Hippocampal formation (tissue), 2 donors: ENCODE measurements at regions not wholly inside any gene's neighbourhood (a gene's known extent, or its start where the extent isn't known, plus 50 kb on each side); places are given as distances from the start of the nearest gene placed in this dataset.

Experiments used
- DNase-seq, 2 donors: peaks; one replicate each; lab custom pipeline; 2025; lab: John Stamatoyannopoulos, UW

DNA sequence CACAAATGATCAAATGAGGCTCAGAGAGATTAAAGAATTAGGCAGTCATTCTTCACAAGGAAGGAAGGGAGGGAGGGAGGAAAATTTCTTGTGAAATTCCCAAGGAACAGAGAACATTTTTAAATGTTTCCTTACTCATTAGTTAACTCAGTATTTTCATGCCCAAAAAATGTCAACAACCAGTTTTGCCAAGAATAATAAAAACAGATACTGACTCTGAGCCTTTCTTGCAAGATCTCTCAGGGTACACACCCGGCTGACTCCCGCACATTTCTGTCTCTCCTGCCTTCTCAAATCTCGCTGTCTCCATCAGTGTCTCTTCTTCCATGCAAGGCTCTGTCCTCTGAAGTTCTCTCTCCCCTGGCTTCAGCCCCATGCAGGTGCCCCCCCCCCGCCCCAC, 265.9 kb downstream of the TJP1 start:
- DNase-seq = no peak

DNA sequence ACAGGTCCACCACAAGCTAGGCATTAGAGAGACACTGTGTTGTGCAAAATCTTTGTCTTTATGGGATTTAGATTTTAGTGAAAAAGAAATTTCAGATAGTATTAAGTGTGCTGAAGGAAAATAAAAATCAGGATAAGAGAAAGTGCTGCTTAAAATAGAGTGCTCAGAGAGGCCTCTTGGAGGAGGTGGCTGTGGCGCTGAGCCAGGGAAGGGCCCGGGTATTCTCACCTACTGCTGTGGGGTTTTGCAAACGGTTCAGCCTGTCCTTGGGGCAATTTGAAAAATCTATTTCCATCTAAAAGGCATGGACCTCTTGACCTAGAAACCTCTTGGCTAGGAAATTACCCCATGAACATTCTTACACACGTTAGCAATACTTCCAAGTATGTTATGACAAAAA, 267.7 kb downstream of the TJP1 start:
- no peak for DNase-seq

DNA sequence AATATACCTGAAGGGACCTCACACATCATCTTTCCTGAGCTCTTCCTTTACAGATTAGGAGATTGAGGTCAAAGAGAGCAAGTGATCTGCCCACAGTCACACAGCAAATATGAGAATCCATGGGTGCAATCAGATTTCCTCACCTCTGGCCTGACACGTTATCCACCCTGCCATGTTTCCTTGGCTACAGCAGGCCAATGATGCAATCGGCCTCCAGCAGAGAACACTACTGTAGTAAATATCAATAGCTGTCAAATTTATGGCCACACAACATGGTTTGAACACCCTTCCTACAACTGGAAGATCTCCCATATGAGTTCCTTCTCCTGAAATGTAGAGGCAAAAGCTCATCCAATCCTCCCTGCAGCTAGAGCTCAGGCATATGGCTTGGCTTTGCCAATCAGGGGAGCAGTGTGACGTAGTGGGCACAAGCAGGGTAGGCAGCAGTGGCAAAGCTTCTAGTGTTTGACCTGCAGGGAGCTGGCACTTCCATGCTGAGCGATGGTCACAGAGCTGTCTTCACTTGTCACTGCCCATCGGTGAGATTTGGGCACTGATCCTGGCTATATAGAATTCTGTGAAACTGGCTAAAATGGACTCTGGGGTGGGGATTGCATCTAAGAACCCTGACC, 271.3 kb downstream of the TJP1 start:
- no peak for DNase-seq

DNA sequence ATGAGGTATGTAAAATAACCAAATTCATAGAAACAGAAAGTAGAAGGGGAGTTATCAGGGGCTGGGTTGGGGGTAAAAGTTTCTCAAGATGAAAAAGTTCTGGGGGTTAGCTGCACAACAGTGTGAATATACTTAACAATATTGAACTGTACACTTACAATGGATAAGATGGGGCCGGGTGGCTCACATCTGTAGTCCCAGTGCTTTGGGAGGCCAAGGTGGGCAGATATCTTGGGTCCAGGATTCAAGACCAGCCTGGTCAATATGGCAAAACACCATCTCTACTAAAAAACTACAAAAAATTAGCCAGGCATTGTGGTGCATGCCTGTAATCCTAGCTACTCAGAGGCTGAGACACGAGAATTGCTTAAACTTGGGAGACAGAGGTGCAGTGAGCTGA, 274.3 kb downstream of the TJP1 start:
- DNase-seq = no peak

DNA sequence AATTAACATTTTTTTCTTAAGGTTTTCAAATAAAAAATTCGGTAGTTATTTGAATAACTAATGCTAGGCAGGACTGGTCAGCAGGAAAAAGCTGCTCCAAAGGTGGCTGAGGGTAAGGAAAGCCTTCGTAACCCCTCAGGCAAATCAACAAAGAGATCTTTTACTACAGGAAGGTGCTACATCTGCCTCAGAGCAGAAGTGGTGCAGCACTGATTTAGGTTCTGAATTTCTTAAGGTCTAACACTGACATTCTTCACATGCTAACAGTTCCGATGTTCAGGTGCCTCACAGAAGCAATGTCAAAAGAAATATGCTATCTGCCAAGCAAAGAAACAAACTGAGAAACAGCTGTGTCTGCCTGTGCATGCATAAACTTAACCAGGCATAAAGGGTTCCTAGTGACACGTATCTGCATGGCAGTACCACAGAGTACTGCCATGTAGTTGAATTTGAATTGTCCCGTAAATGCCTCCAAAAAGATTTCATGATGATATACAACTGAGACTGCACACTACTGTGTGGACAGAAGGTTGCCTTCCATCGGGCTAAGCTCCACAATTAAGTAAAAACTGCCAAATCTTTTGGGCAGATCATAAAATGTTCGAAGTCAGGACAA, 275.0 kb upstream of the NSMCE3 start:
- DNase-seq = no peak

DNA sequence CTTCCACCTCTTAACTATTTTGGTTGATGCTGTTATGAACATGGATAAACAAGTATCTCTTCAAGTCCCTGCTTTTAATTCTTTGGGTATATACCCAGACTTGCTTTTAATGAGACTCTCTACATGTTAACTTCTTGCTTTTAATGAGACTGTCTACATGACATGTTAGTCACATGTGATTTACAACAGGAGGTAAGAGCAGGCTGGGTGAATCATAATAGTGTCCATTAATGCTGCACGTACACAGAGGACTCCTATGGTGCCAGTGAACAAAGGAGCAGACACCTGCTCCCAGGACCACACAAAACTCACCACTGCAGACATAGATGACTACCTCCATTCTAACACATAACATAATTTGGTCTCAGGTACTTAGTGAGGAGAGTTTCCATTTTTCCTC, 273.4 kb upstream of the NSMCE3 start:
- no peak for DNase-seq

DNA sequence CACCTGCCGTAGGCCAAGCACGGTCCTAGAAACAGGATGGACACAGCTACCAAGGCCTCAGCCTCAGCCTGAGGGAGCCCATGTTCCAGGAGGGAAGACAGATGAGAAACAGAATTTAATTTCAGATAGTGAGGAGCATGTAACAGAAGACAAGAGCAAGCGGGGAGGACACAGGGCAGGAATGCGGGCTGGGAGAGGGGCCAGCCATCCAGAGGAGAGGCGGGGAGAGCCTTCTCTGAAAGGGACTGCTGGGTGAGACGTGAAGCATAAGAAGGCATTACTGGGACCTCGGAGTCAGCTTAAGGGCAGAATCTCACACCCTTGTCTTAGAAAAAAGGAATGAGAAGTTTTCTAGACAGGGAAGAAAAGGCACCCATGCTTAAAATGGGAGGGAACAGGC, 271.7 kb upstream of the NSMCE3 start:
- no peak for DNase-seq

DNA sequence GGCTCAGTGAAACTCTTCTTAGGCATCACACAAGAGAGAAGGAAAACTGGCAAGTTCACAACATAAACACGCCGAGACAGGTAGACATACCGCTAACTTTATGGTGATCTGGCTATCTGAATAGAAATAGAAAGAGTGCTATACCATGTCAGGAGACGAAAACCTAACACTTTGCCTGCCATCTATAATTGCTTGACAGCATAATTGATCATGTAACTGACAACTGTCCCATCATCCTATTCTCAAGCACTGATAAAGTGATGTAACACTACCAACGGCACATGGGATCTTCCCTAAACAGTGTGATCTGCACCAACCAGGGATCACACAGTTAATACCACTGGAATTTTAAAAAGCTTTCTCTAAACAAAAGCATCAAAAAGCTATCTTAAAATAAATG, 270.9 kb upstream of the NSMCE3 start:
- DNase-seq = no peak

DNA sequence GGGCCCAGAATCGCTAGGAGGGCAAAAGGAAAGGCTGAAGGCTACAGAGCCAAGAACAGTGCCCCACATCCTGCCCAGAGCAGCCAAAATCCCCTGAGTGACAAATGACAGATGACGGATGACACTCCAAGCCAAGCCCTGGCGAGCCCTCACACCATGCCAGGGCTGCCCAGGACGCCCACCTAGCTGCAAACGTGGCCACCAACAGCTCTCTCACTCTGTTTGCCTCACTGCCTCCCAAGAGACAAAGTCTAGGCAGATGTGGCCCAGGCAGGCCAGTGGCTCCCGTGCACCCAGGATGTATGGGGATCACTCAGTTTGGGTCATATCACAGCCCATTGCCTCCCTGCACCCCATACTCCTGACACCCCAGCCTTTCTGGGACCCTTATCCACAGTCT, 270.1 kb upstream of the NSMCE3 start:
- no peak for DNase-seq

DNA sequence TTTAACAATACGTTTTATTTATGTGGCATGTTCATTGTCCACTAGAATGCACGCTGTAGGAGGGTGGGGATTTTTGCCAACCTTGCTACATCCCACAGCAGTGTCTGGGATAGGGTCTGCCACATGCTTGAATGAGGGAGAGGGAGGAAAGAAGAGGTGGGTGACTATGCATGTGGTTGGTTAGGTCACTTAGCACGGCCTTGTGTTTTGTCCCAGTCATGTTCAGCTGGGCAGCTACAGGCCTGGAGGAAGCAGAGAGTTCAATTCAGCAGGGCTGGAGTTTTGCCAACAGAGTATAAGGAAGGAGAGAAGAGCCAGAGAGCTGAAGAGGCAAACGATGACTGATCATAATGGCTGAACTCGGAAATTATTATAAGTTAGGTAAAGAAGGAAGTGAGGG, 268.4 kb upstream of the NSMCE3 start:
- DNase-seq = no peak

DNA sequence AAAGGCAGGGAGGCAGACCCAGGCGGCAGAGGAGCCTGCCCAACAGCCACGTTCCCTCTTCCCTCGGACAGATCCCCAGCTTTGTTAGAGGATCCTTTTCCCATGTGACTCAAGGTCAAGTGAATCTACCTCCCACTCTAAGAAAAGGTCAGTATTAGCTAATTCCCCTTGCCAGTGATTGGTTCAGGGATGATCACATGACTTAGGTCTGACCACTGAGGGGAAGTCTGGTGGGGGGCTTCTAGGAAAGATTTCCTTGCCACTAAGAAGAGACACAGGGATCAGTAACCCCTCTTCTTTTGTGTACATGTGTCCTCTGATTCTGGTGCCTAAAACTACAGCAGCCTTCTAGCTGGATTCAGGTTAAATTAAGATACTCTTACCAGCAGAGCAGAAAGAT, 266.3 kb upstream of the NSMCE3 start:
- no peak for DNase-seq

DNA sequence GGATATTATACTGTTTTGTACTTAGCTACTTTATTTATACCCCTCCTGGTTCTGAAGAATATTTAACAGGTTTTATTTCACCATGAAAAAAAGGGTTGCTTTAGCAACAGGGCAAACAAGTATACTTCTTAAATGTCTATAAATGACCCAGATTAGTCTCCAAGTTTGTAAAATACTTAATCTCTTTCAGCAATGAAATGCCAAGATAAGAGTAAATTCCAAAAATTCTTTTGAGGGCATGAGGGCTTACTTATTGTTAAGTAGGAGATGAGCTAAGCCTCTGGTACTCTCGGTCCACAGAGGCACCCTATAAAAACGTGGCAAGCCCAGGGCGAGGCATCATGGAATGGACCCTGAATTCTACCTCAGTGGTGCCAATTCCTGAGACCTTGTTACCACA, 264.8 kb upstream of the NSMCE3 start:
- no peak for DNase-seq

DNA sequence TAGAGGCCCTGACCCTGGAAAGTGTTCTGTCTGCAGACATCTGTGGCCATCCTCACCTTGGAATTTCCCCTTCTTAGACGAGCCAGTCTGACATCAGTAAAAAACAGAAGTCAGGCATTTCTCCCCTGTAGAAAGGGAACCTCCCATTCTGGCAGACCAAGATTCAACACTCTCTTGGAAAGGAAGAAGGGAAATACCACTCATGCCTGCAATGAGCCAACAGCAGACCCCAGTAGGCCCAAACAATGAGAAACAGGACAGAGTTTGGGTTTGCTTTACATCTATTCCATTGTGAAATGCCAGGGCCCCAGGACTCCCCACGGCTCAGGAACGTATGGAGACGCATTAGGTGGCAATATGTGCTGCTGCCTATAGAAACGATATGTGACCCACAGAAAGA, 264.0 kb upstream of the NSMCE3 start:
- DNase-seq = no peak

DNA sequence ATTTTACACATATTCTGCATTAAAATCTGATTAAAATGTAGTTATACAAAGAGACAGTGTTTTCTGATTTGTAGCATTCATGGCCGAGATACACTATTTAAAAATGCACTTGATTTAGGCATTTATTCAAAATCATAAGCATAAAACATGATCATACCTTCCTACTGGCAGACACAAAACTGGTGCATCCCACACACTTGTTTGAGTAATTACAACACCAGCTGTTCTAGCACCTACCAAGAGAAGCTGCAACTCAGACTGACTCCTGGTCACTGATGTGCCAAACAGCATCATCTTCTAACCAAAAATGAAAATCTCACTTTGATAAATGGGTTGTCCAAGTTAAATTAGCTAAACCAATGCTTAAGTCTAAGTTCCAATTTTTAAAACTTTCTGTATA, 262.7 kb upstream of the NSMCE3 start:
- no peak for DNase-seq

DNA sequence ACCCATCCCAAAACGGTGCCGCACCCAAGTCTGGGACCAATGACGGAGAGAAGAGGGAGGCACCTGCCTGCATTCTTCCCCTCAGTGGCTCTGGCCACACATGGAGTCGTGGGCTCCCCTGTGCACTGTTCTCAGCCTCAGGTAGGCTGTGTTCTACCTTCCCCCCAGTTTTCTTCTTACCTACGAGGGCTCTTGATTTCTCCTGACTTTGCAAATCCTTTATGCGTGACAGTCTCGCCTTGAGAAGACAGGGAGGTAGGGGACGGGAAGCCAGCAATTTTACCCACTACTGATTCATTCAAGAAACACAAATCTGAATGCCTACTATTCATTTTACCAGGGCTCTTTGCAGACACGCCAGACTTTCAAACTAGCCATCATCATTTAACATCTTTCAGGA, 261.3 kb upstream of the NSMCE3 start:
- DNase-seq = no peak

DNA sequence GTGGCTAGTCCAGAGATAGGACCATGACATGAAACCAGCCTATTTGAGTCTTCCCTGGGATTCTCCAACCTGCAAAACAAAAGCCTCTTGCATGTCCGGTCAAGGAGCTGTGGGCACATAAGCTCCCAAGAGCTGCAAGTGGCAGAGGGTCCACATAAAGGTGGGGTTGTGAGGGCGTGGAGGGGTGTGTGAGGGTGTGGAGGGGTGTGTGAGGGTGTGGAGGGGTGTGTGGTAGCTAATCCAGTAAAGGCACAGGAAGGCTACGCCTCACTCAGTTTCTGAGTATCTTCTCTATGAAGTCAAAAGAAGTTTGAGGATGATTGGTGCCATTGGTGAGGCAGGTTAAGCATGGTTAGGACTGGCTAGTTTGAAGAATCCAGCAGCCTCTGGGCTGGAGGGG, 259.4 kb upstream of the NSMCE3 start:
- DNase-seq = no peak

DNA sequence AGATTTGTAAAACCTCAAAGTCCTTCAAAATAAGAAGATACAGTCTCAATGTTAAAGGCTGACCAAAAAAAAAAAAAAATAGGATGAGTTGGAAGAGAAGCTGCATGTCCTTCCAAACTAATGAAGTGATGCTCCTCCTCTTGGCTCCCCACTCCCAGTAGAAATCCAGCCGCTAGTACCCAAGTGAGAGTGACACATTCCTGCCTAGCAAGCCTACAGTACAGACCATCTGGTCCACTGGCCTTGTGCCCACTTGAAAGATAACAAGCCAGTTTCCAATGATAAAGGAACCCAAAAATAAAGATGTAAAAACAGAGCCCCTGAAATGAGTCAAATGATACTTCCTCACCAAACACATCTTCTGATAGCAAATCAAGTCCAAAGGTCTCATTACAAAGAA, 258.7 kb upstream of the NSMCE3 start:
- DNase-seq = no peak

DNA sequence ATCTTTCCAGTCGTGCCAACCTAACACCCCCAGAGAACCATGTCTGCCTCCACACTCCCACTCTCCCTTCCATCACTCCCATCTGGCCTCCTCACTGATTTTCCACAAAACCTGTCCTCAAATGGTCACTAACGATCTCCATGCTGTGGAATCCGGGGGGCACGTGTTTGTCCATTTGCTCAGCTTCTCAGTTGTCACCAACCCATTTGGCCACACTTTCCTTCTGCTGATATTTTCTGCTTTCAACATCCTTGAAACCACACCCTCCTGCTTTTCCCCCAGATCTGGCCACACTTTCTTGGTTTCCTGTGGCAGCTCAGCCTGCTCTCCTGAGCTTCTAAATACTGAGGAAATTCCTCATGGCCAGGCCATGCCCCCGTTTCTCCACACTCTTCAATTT, 257.2 kb upstream of the NSMCE3 start:
- no peak for DNase-seq

DNA sequence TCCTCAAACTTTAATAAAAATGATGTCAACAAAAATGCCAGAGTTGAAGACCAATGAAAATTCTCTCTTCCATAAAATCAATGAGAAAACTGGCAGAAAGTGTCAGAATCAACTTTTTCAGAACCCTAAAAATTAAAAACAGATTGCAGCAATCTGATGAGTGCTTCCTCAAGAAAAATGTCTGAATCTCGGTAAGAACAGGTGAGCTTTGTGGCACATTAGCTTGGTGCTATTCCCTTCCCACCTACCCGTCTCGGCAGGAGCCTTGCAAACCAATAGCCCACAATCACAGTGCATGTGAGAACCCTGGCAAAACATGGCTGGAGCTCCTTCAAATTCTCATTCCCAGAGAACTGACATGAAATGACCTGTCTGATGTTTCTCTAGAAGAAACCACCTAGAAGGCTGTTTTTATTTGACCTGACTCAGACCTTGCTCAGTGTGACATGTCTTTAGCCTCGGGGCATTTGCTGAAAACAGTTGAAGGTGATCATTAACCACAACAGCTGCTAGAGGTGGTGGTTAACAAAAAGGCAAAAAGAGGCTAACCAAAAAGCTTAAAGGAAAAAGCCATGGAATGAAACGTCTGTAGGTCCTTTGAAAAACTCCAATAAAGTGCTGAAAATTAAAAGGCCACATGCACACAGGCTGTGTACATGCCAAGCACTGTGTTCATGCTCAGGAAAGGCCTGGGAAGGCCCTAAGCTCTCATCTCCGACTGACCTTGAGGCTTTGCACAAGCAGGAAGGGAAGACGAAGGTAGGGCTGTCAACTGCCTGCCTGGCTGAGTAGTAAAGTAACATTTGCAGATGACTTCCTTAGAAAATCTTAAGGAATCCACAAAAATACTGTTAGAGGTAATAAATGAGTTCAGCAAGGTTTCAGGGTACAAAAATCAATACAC, 253.0 kb upstream of the NSMCE3 start:
- DNase-seq = no peak

DNA sequence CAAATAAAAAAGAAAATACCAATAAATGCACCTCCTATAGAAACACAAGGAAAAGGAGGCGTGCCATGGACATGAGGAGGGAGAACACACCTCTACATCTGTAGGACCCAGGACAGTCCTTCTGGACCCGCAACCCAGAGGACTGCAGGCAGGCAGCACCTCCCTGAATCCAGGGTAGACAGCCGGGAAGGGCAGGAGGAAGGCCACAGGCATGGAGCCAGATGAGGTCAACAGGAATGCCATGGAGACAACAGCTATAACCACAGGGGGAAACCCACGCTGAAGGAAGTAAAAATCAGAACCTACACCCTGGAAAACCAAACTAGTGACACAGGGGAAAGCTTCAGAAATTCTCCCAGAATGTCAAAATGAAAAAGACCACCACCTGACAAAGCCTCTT, 248.8 kb upstream of the NSMCE3 start:
- DNase-seq = no peak

DNA sequence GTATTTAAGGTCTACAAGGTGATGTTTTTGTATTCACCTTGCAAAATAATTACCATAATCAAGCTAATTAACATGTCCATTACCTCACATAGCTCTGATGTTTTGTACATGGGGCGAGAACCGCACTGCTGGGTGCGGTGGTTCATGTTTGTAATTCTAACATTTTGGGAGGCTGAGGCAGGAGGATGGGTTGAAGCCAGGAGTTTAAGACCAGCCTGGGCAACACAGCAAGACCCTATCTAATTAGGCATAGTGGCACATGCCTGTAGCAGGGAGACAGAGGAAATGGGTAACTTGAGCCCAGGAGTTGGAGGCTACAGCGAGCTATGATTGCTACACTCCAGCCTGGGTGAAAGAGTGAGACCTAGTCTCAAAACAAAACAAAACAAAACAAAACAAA, 248.2 kb upstream of the NSMCE3 start:
- DNase-seq = no peak

DNA sequence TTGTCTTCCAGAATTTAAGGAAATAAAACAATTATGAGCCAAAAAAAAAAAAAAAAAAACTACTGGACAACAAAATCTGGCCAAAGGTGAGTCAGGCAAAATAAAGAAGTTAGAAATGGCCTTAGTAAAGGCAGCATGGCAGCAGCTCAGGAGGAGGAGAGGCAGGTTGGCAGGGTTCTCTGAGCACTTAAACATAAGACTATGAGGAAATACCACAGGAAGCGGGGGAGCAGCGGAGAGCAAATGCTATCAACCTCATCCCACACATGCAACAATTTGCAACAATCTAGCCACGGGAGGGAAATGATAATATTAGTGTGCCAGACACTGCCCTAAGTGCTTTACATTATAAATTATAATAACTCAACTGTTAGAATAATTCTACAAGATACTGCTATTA, 247.3 kb upstream of the NSMCE3 start:
- DNase-seq = no peak

DNA sequence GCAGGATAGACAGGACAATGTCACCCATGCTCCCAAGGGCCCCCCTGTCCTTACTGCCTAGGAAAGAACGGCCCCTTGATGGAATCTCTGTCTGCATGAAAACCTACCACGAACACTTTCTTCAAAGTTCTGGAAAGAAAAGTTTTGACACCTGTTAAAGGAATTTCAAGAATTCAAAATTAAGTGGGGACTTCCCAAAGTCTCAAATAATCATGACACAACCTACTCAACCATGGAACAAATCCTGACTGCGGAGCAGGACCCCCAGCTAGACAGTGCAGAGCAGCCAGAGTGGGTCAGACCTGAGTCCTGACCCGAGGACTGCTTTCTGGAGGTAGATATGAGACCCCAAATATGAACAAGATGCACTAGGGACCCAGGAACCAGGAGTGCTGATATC, 245.3 kb upstream of the NSMCE3 start:
- no peak for DNase-seq
